Glomerular visceral epithelial cell (primary cell): ENCODE measurements at regions not wholly inside any gene's neighbourhood (a gene's known extent, or its start where the extent isn't known, plus 50 kb on each side); places are given as distances from the start of the nearest gene placed in this dataset.
"Not testable (repeated sequence)": the region's sequence is repeated elsewhere in the genome, so short reads cannot be mapped to it uniquely, and the experiment has no call there.

Experiments used
- DNase-seq: peaks from one replicate; pipeline ENCODE4 v3.0.0-alpha.2; 2016; ENCODE audit errors: extremely low spot score

GRCh38 chr5:1588071-1588694, 64.4 kb upstream of the LPCAT1 start:
- not testable (repeated sequence) for DNase-seq

GRCh38 chr5:1583081-1583875, 59.5 kb upstream of the LPCAT1 start:
- not testable (repeated sequence) for DNase-seq

GRCh38 chr5:1579389-1579788, 55.6 kb upstream of the LPCAT1 start:
- not testable (repeated sequence) for DNase-seq

- DNase-seq, result not testable (repeated sequence)
Observed at GRCh38 chr5:1576851-1577250, 53.1 kb upstream of the LPCAT1 start.

GRCh38 chr5:1575991-1576714, 52.4 kb upstream of the LPCAT1 start:
- DNase-seq, result not testable (repeated sequence)

- DNase-seq, result not testable (repeated sequence)
Observed at GRCh38 chr5:1575491-1575890, 51.7 kb upstream of the LPCAT1 start.

- DNase-seq, result not testable (repeated sequence)
Observed at GRCh38 chr5:1574023-1574318, 50.2 kb upstream of the LPCAT1 start.

GRCh38 chr5:1573217-1574022, 49.7 kb upstream of the LPCAT1 start:
- DNase-seq, result not testable (repeated sequence)
